A549 (cell line): ENCODE measurements at regions not wholly inside any gene's neighbourhood (a gene's known extent, or its start where the extent isn't known, plus 50 kb on each side); places are given as distances from the start of the nearest gene placed in this dataset.

ENCODE experiments used
- ATAC-seq, 2 experiments: fragments of 200-7000 bp in 1 of 2; fragments of >200 bp in 1 of 2; cut with Nextera tagmentation in 1 of 2; cut with Tn5 transposase in 1 of 2; 3 replicates each; pipeline versions ENCODE4 v1.8.0 to v1.9.1; 2018 to 2020; ENCODE audit warnings: mild to moderate bottlenecking in 1 of 2, moderate library complexity in 1 of 2
- CTCF ChIA-PET: fragments of 300-600 bp; sonication (Branson Sonifier 250); formaldehyde crosslinking; extraction: SDS; loops from one replicate; lab custom pipeline; 2021; ENCODE audit warnings: antibody characterized with exemption, inconsistent platforms; lab: Yijun Ruan, JAX
- POLR2A ChIA-PET: fragments of 350-600 bp; formaldehyde crosslinking; extraction: SDS; loops from one replicate; lab custom pipeline; 2021; ENCODE audit warnings: antibody characterized with exemption, inconsistent platforms; lab: Yijun Ruan, JAX
- DNase-seq, 2 experiments: peaks; one replicate each; pipeline versions ENCODE4 v3.0.0 to v3.0.0-alpha.2; 2011 to 2016; ENCODE audit warnings: low read depth in 1 of 2, low spot score in 1 of 2
- FAIRE-seq: peaks from 2 replicates; lab custom pipeline; 2011; peaks lifted over from hg19 to GRCh38; lab: Jason Lieb, UNC
- H3K27ac ChIP-seq, 2 experiments: fragments of >200 bp; sonication (Bioruptor Twin); formaldehyde crosslinking; 3 replicates each; pipeline ENCODE4 v1.5.1; 2016 to 2017
- H3K4me1 ChIP-seq: fragments of >200 bp; sonication (Bioruptor Twin); formaldehyde crosslinking; 3 replicates; pipeline ENCODE4 v1.6.1; 2016
- H3K4me2 ChIP-seq: fragments of >200 bp; sonication (Bioruptor Twin); formaldehyde crosslinking; 3 replicates; pipeline ENCODE4 v1.6.1; 2016
- H3K4me3 ChIP-seq: fragments of >200 bp; sonication (Bioruptor Twin); formaldehyde crosslinking; 3 replicates; pipeline ENCODE4 v1.5.1; 2016
- H3K9me3 ChIP-seq: fragments of >200 bp; sonication (Bioruptor Twin); formaldehyde crosslinking; 3 replicates; pipeline ENCODE4 v1.6.1; 2016
- BCL3 ChIP-seq: fragments of >200 bp; sonication (Bioruptor Twin); formaldehyde crosslinking; IDR thresholded peaks from 3 replicates; pipeline ENCODE4 v1.6.1; 2016
- CBX2 ChIP-seq: fragments of 200-600 bp; sonication (generic); IDR thresholded peaks from 2 replicates; pipeline ENCODE4 v1.6.1; 2016; ENCODE audit warnings: low read depth, mild to moderate bottlenecking, borderline replicate concordance
- CBX8 ChIP-seq: fragments of 200-600 bp; sonication (generic); IDR thresholded peaks from 2 replicates; pipeline ENCODE4 v1.6.1; 2016
- CHD4 ChIP-seq: fragments of 200-600 bp; sonication (generic); IDR thresholded peaks from 2 replicates; pipeline ENCODE4 v1.6.1; 2016; ENCODE audit warnings: antibody characterized with exemption, mild to moderate bottlenecking, borderline replicate concordance
- E2F6 ChIP-seq: IDR thresholded peaks from 2 replicates; pipeline ENCODE4 v1.6.1; 2012; ENCODE audit warnings: low read depth, borderline replicate concordance
- ELK1 ChIP-seq: fragments of 150-350 bp; IDR thresholded peaks from 2 replicates; pipeline ENCODE4 v1.6.1; 2014; ENCODE audit warnings: low read depth, mild to moderate bottlenecking, low read length
- GATA3 ChIP-seq: IDR thresholded peaks from 2 replicates; pipeline ENCODE4 v1.6.1; 2012; ENCODE audit warnings: borderline replicate concordance
- HMGXB4 ChIP-seq: fragments of 250-450 bp; sonication (Bioruptor Pico); IDR thresholded peaks from 2 replicates; pipeline ENCODE4 v1.5.0; 2021; ENCODE audit warnings: mild to moderate bottlenecking, moderate library complexity, borderline replicate concordance
- JUNB ChIP-seq: fragments of >200 bp; sonication (Bioruptor Twin); formaldehyde crosslinking; IDR thresholded peaks from 2 replicates; pipeline ENCODE4 v1.6.1; 2016
- MAZ ChIP-seq: fragments of 150-350 bp; IDR thresholded peaks from 2 replicates; pipeline ENCODE4 v1.6.1; 2014; ENCODE audit warnings: antibody characterized with exemption, low read depth, low read length, borderline replicate concordance
- NPAS2 ChIP-seq: fragments of 250-450 bp; sonication (Bioruptor Pico); IDR thresholded peaks from 2 replicates; pipeline ENCODE4 v1.8.0; 2022; ENCODE audit warnings: mild to moderate bottlenecking, moderate library complexity, borderline replicate concordance
- NR3C1 ChIP-seq: fragments of >200 bp; sonication (Bioruptor Twin); formaldehyde crosslinking; IDR thresholded peaks from 3 replicates; pipeline ENCODE4 v1.6.1; 2017
- POLR2AphosphoS2 ChIP-seq: conservative IDR thresholded peaks from 2 replicates; pipeline ENCODE4 v1.6.1; 2012; ENCODE audit warnings: low read length, improper control_type of control experiment, inconsistent platforms
- RARB ChIP-seq: fragments of 250-450 bp; sonication (Bioruptor Pico); IDR thresholded peaks from 2 replicates; pipeline ENCODE4 v1.8.0; 2021; ENCODE audit warnings: mild to moderate bottlenecking, moderate library complexity
- REST ChIP-seq: fragments of 200-600 bp; sonication (generic); IDR thresholded peaks from 2 replicates; pipeline ENCODE4 v1.6.1; 2016; ENCODE audit warnings: antibody characterized with exemption, mild to moderate bottlenecking, moderate library complexity
- ZC3H11A ChIP-seq: fragments of 450-650 bp; IDR thresholded peaks from 2 replicates; pipeline ENCODE4 v1.6.1; 2014; ENCODE audit warnings: antibody characterized with exemption, mild to moderate bottlenecking
- ZFP36 ChIP-seq: fragments of 450-650 bp; IDR thresholded peaks from 2 replicates; pipeline ENCODE4 v1.6.1; 2014; ENCODE audit warnings: borderline replicate concordance; ENCODE audit not compliant: partially characterized antibody
- WGBS: methylation state at CpG from one replicate; pipeline ENCODE4 v1.1.6; 2017; ENCODE audit errors: missing lambda C conversion rate; 5-methylcytosine and 5-hydroxymethylcytosine counted together

- ATAC-seq (no peak), FAIRE-seq (peak; percentile 70), DNase-seq (no peak)
- ChIA-PET CTCF (interaction anchor here (0.6 kb wide), 1 partner anchor 252 kb away, joined by 3 read pairs; no protein-coding TSS in a partner anchor), POLR2A (no interaction called here)
- Histone ChIP-seq H3K4me3 (no peak overlapping the region), H3K4me1 (peaks cover 23% of the 10 kb centered on the region), H3K9me3 (no peaks in the 10 kb centered on the region), H3K4me2 (no peak overlapping the region), H3K27ac (0 out of 6 replicates have a peak overlapping the region, but pooled peaks of 1 of the 2 experiments have one; percentile 13)
- TF ChIP-seq ZC3H11A, result no peak
- no peak for TF ChIP-seq JUNB
- no peak for TF ChIP-seq ELK1
- TF ChIP-seq GATA3, result no peak
- no peak for TF ChIP-seq POLR2AphosphoS2
- TF ChIP-seq BCL3, result no peak
- no peak for TF ChIP-seq NR3C1
- WGBS, result 74% methylated on average over 5 of the region's 5 CpGs
Observed at GRCh38 chr3:152155246-152156020, 113.3 kb upstream of the MBNL1 start.

- WGBS, result 66% methylated on average over 3 of the region's 3 CpGs
- Histone ChIP-seq H3K4me1 (peaks cover 27% of the 10 kb centered on the region), H3K27ac (0 out of 6 replicates have a peak overlapping the region, but pooled peaks of 1 of the 2 experiments have one; percentile 50), H3K9me3 (no peaks in the 10 kb centered on the region), H3K4me3 (no peak overlapping the region), H3K4me2 (no peak overlapping the region)
- DNase-seq (no peak), FAIRE-seq (peak; percentile 18), ATAC-seq (no peak)
- no peak for TF ChIP-seq ZFP36
- TF ChIP-seq NR3C1, result no peak
- no peak for TF ChIP-seq E2F6
- TF ChIP-seq BCL3, result no peak
- TF ChIP-seq HMGXB4 (CRISPR knock-in tag), result no peak
- no peak for TF ChIP-seq RARB
- TF ChIP-seq CHD4, result no peak
- no peak for TF ChIP-seq NPAS2 (CRISPR knock-in tag)
- TF ChIP-seq MAZ, result no peak
- no peak for TF ChIP-seq CBX8
- TF ChIP-seq ZC3H11A, result no peak
- no peak for TF ChIP-seq REST
- no peak for TF ChIP-seq CBX2
- ChIA-PET CTCF (interaction anchor here (0.6 to 2.3 kb wide), 2 partner anchors 10 to 867 kb away, joined by 3 to 5 read pairs; no protein-coding TSS in a partner anchor), POLR2A (no interaction called here)
Observed at GRCh38 chr3:152156880-152157279, 111.8 kb upstream of the MBNL1 start.
